ENCODE measurements at regions not wholly inside any gene's neighbourhood (a gene's known extent, or its start where the extent isn't known, plus 50 kb on each side); places are given as distances from the start of the nearest gene placed in this dataset.

GRCh38 chr14:87407344-87407743 is 585.6 kb downstream of the GALC start:
- no peak overlapping the region for H3K4me3 ChIP-seq (ENCODE audit: low read length)
- DNase-seq (ENCODE audit: low read depth): no peak
- TF ChIP-seq CTCF (conservative IDR thresholded peaks at IDR 0.05; ENCODE audit: low read depth, low read length): no peak

- no peak for TF ChIP-seq CTCF (conservative IDR thresholded peaks at IDR 0.05; ENCODE audit: low read depth, low read length)
- H3K4me3 ChIP-seq (ENCODE audit: low read length): no peak overlapping the region
- DNase-seq (ENCODE audit: low read depth): no peak
Measured at GRCh38 chr14:87405563-87405962, 587.4 kb downstream of the GALC start.

- DNase-seq (ENCODE audit: low read depth): no peak
- no peak overlapping the region for H3K4me3 ChIP-seq (ENCODE audit: low read length)
- TF ChIP-seq CTCF (conservative IDR thresholded peaks at IDR 0.05; ENCODE audit: low read depth, low read length): no peak
Measured at GRCh38 chr14:87397499-87397898, 595.5 kb downstream of the GALC start.

- no peak for TF ChIP-seq CTCF (conservative IDR thresholded peaks at IDR 0.05; ENCODE audit: low read depth, low read length)
- H3K4me3 ChIP-seq (ENCODE audit: low read length): no peak overlapping the region
- no peak for DNase-seq (ENCODE audit: low read depth)
Measured at GRCh38 chr14:87391066-87391465, 601.9 kb downstream of the GALC start.

GRCh38 chr14:87388946-87389345 is 604.0 kb downstream of the GALC start:
- TF ChIP-seq CTCF (conservative IDR thresholded peaks at IDR 0.05; ENCODE audit: low read depth, low read length): no peak
- DNase-seq (ENCODE audit: low read depth): no peak
- H3K4me3 ChIP-seq (ENCODE audit: low read length): no peak overlapping the region

- no peak for TF ChIP-seq CTCF (conservative IDR thresholded peaks at IDR 0.05; ENCODE audit: low read depth, low read length)
- no peak for DNase-seq (ENCODE audit: low read depth)
- H3K4me3 ChIP-seq (ENCODE audit: low read length): no peak overlapping the region
Measured at GRCh38 chr14:87387806-87388205, 605.2 kb downstream of the GALC start.

GRCh38 chr14:87386524-87386923 is 606.5 kb downstream of the GALC start:
- no peak for TF ChIP-seq CTCF (conservative IDR thresholded peaks at IDR 0.05; ENCODE audit: low read depth, low read length)
- DNase-seq (ENCODE audit: low read depth): no peak
- H3K4me3 ChIP-seq (ENCODE audit: low read length): no peak overlapping the region
